HL-60 (cell line): ENCODE measurements at regions not wholly inside any gene's neighbourhood (a gene's known extent, or its start where the extent isn't known, plus 50 kb on each side); places are given as distances from the start of the nearest gene placed in this dataset.

ENCODE experiments used
- TF ChIP-seq, protein P1 (sequence below): IDR thresholded peaks from one replicate; pipeline ENCODE4 v1.5.1; 2011; ENCODE audit warnings: low read length, control low read depth, inconsistent platforms; ENCODE audit not compliant: insufficient read depth
- TF ChIP-seq, protein P2 (sequence below): IDR thresholded peaks from 2 replicates; pipeline ENCODE4 v1.6.1; 2012; ENCODE audit warnings: low read depth; ENCODE audit not compliant: insufficient replicate concordance

- TF ChIP-seq, protein P1, sequence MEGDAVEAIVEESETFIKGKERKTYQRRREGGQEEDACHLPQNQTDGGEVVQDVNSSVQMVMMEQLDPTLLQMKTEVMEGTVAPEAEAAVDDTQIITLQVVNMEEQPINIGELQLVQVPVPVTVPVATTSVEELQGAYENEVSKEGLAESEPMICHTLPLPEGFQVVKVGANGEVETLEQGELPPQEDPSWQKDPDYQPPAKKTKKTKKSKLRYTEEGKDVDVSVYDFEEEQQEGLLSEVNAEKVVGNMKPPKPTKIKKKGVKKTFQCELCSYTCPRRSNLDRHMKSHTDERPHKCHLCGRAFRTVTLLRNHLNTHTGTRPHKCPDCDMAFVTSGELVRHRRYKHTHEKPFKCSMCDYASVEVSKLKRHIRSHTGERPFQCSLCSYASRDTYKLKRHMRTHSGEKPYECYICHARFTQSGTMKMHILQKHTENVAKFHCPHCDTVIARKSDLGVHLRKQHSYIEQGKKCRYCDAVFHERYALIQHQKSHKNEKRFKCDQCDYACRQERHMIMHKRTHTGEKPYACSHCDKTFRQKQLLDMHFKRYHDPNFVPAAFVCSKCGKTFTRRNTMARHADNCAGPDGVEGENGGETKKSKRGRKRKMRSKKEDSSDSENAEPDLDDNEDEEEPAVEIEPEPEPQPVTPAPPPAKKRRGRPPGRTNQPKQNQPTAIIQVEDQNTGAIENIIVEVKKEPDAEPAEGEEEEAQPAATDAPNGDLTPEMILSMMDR = no peak
- TF ChIP-seq, protein P2, sequence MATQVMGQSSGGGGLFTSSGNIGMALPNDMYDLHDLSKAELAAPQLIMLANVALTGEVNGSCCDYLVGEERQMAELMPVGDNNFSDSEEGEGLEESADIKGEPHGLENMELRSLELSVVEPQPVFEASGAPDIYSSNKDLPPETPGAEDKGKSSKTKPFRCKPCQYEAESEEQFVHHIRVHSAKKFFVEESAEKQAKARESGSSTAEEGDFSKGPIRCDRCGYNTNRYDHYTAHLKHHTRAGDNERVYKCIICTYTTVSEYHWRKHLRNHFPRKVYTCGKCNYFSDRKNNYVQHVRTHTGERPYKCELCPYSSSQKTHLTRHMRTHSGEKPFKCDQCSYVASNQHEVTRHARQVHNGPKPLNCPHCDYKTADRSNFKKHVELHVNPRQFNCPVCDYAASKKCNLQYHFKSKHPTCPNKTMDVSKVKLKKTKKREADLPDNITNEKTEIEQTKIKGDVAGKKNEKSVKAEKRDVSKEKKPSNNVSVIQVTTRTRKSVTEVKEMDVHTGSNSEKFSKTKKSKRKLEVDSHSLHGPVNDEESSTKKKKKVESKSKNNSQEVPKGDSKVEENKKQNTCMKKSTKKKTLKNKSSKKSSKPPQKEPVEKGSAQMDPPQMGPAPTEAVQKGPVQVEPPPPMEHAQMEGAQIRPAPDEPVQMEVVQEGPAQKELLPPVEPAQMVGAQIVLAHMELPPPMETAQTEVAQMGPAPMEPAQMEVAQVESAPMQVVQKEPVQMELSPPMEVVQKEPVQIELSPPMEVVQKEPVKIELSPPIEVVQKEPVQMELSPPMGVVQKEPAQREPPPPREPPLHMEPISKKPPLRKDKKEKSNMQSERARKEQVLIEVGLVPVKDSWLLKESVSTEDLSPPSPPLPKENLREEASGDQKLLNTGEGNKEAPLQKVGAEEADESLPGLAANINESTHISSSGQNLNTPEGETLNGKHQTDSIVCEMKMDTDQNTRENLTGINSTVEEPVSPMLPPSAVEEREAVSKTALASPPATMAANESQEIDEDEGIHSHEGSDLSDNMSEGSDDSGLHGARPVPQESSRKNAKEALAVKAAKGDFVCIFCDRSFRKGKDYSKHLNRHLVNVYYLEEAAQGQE = no peak
Observed at GRCh38 chr2:198308368-198308767, 504.0 kb downstream of the PLCL1 start.
